H4 (cell line): ENCODE measurements at regions not wholly inside any gene's neighbourhood (a gene's known extent, or its start where the extent isn't known, plus 50 kb on each side); places are given as distances from the start of the nearest gene placed in this dataset.

ENCODE experiments used
- DNase-seq: peaks from one replicate; pipeline ENCODE4 v3.0.0-alpha.2; 2015; ENCODE audit warnings: low spot score

- DNase-seq: no peak
Observed at GRCh38 chr16:48831076-48831722, 221.2 kb upstream of the N4BP1 start.

GRCh38 chr16:48829336-48830310 lies 219.6 kb upstream of the N4BP1 start:
- no peak for DNase-seq

GRCh38 chr16:48824271-48824670 lies 214.3 kb upstream of the N4BP1 start:
- DNase-seq: no peak

- DNase-seq: no peak
Observed at GRCh38 chr16:48822431-48822830, 212.5 kb upstream of the N4BP1 start.

DNA sequence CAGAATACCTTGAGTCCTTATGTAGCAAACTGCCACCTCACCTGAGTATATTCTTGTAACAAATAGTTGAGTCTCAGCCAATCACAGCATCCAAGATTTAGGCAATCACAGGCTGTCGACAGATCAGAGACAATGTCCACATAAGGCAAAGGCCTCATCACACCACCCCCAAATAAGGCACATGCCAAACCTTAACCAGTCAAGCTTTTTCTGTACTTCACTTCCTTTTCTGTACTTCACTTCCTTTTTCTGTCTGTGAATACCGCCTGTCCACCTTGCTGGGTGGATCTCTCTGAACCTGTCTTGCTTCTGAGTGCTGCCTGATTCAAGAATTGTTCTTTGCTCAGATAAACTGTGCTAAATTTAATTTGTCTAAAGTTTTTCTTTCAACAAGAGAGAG lies 210.4 kb upstream of the N4BP1 start:
- no peak for DNase-seq

GRCh38 chr16:48818257-48818656 lies 208.3 kb upstream of the N4BP1 start:
- no peak for DNase-seq

DNA sequence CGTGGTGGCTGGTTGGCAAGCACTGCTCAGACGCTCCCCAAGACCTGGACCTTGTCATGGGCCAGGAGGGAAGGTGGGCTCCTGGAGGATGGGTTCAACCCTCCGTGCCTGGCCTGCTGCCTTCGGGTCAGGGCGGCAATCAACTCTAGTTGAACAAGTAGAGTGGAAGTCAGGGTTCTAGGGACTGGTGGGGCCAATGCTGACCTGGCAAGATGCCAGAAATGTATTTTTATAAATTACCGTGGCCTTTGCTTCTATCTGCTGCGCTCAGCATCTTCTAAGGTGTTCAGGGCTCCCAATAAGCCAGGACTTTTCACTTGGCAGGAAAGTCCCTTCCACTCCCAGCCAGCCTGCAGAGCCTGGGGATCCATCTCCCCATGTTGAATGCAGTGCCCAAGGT lies 207.1 kb upstream of the N4BP1 start:
- DNase-seq: no peak

DNA sequence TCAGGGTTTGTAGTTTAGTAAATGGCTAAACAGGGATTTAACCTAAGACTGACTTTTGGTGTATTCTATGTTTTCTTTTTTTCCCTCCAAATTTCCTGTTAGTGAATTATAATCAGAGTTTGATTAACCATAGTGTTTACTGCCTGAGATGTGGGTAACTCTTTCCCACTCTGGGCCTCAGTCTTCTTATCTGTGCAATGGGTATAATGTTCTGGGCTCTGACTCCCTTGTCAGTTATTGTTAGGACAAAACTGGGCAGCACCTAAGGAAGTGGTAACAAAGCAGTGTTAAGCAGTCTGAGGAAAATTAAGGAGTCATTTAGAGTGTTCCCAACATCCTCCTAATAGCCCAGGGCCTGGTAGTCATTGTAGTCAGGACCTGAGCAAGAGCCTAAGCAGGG lies 206.4 kb upstream of the N4BP1 start:
- no peak for DNase-seq

GRCh38 chr16:48814994-48815393 lies 205.0 kb upstream of the N4BP1 start:
- DNase-seq: no peak

DNA sequence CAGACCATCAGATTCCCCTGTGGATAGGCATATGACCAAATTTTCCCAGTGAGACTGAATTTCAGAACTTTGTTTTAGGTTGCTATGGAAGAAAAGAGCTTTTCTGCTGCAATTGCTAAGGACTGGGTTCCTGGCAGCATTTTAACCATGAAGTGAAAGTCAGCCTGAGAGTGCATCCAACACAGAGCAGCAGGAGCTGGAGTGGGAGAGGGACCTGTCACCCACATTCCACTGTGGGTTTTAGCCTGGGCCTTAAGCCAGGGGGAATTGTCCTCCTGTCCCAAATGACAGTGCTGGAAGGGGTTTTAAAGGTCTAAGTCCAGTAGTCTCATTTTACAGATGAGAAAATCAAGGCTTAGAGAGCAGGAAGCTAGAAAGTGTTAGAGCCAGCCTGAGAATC lies 203.5 kb upstream of the N4BP1 start:
- no peak for DNase-seq

- no peak for DNase-seq
Observed at GRCh38 chr16:48812856-48813255, 202.9 kb upstream of the N4BP1 start.

GRCh38 chr16:48811478-48811877 lies 201.5 kb upstream of the N4BP1 start:
- no peak for DNase-seq

DNA sequence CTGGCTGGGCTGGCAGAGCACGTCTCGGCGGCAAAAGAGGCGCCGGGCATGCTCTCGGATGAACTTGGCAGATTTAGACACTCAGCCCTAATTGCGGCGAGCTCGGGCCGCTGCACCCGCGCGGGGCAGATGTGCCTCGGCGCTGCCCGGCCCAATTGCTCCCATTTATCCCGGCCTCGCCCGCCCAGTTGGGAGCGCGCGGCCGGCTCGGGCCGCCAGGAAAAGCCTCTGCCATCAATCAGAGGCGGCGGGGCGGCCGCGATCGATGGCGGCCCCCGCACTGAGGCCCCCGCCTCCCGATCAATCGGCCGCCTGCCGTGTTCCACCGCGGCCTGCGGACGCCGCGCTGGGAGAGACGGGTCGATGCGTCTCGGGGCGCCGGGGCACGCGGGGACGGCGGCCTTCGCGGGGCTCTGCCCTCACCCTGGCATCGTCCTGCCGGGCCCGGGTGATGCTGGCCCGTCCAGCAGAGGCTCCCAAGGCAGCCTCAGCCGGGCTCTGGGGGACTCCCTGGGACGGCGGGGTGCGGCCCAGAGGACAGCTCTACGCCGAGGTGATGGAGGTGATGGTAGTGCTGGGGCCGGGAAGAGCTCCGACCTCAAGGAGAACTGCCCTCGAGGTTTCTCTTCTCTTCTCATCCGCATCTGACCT lies 200.9 kb upstream of the N4BP1 start:
- DNase-seq: no peak

GRCh38 chr16:48810436-48810802 lies 200.4 kb upstream of the N4BP1 start:
- no peak for DNase-seq

- DNase-seq: no peak
Observed at GRCh38 chr16:48790151-48790550, 180.2 kb upstream of the N4BP1 start.

- no peak for DNase-seq
Observed at GRCh38 chr16:48788475-48788874, 178.5 kb upstream of the N4BP1 start.

DNA sequence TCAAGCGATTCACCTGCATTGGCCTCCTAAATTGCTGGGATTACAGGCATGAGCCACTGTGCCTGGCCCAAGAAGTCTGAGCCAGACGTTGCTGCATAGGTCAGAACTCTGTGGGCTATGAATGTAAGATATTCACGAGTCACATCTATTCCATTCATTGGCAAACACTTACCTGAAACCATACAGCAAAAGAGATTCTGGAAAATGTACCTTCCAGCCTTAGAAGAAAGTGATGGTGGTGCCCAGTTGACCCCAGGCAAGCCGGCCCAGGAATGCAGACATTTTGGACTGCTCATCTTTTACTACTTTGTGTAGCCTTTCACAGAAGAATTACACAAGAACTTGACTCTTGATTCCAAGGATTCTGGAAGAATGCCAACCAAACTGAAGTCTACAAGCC lies 135.6 kb upstream of the N4BP1 start:
- DNase-seq: no peak

DNA sequence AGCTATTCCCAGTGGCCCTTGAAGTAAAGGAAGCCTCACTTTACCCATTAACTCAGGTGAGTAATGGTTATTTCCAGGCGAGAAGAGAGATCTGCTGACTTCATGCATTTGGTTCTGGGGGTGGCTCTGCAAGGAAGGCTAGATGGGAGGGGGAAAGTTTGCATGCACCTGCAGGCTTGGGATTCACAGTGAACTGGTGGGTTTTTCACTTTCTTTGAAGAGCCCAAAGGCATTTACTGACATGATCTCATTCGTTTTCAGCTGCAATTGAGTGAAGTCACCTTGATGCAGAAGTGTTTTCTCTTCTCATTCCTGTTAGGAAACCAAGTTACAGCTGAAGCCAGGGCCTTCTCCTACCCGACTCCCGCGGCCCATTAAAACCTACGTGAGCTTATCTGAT lies 131.0 kb upstream of the N4BP1 start:
- DNase-seq: no peak

GRCh38 chr16:48734220-48734619 lies 124.2 kb upstream of the N4BP1 start:
- no peak for DNase-seq

GRCh38 chr16:48704710-48705109 lies 94.7 kb upstream of the N4BP1 start:
- no peak for DNase-seq

GRCh38 chr16:48687421-48688038 lies 77.5 kb upstream of the N4BP1 start:
- DNase-seq: peak; percentile 76

DNA sequence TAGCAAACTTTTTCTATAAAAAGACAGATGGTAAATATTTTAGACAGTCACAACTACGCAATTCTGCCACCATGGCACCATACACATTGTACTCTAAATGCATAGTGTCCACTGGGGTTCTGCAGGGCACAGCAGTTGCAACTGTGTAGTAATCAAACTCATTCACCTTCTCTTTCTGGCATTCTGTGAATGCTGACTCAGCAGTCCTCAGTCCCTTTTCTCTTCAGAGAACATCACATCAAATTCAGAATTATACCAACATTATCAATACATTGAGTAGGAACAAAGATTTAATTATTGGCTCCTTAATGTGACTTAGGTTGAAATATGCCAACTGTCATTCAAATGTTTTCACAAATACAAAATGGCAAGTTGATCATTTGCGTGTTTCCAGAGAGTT lies 74.2 kb upstream of the N4BP1 start:
- DNase-seq: no peak
